IMR-90 (cell line): ENCODE measurements at regions not wholly inside any gene's neighbourhood (a gene's known extent, or its start where the extent isn't known, plus 50 kb on each side); places are given as distances from the start of the nearest gene placed in this dataset.

Source experiments
- ATAC-seq: fragments of 200-7000 bp; cut with Tn5 transposase; 2 replicates; pipeline ENCODE4 v1.9.1; 2020; ENCODE audit warnings: low read depth, mild to moderate bottlenecking, moderate library complexity
- BruUV-seq: library from RNA; stranded (reverse); fragments of 400-500 nt; replicated peaks from 2 replicates; lab custom pipeline; 2021; lab: Mats Ljungman, UMichigan
- CTCF ChIA-PET: fragments of 300-600 bp; formaldehyde crosslinking; extraction: SDS; loops from one replicate; lab custom pipeline; 2021; ENCODE audit warnings: antibody characterized with exemption; lab: Yijun Ruan, JAX
- POLR2A ChIA-PET: fragments of 300-600 bp; sonication (Branson Sonifier 250); formaldehyde crosslinking; loops from one replicate; lab custom pipeline; 2022; ENCODE audit warnings: antibody characterized with exemption; ENCODE audit not compliant: unreplicated experiment; lab: Charles Lee
- DNase-seq: peaks from one replicate; pipeline ENCODE4 v3.0.0; 2013
- H2AFZ ChIP-seq: replicated peaks from 2 replicates; pipeline ENCODE3; 2013; ENCODE audit warnings: low read length, mild to moderate bottlenecking; ENCODE audit not compliant: poor library complexity
- H2AK5ac ChIP-seq: 2 replicates; pipeline ENCODE4 v1.6.1; 2013; ENCODE audit warnings: low read depth, low read length, inconsistent platforms
- H2AK9ac ChIP-seq: replicated peaks from 2 replicates; pipeline ENCODE3; 2013; ENCODE audit warnings: mild to moderate bottlenecking, low read depth, low read length, moderate library complexity; ENCODE audit not compliant: poor library complexity
- H2BK120ac ChIP-seq: 2 replicates; pipeline ENCODE4 v1.6.1; 2013; ENCODE audit warnings: low read depth, low read length, inconsistent platforms
- H2BK15ac ChIP-seq: 3 replicates; pipeline ENCODE4 v1.6.1; 2013; ENCODE audit warnings: low read depth, low read length, inconsistent platforms
- H2BK20ac ChIP-seq: 2 replicates; pipeline ENCODE4 v1.6.1; 2013; ENCODE audit warnings: low read depth, mild to moderate bottlenecking, inconsistent platforms, low read length, moderate library complexity
- H2BK5ac ChIP-seq: 2 replicates; pipeline ENCODE4 v1.6.1; 2013; ENCODE audit warnings: mild to moderate bottlenecking, low read depth, low read length, inconsistent platforms; ENCODE audit not compliant: poor library complexity, severe bottlenecking
- H3K14ac ChIP-seq: replicated peaks from 2 replicates; pipeline ENCODE4 v1.6.1; 2013; ENCODE audit warnings: low read depth, low read length, inconsistent platforms
- H3K18ac ChIP-seq: 2 replicates; pipeline ENCODE4 v1.6.1; 2013; ENCODE audit warnings: low read depth, low read length, control low read depth
- H3K23ac ChIP-seq: 2 replicates; pipeline ENCODE4 v1.6.1; 2013; ENCODE audit warnings: low read depth, low read length, inconsistent platforms
- H3K27ac ChIP-seq: 2 replicates; pipeline ENCODE4 v1.5.1; 2013; ENCODE audit warnings: mild to moderate bottlenecking, control low read depth, low read length; ENCODE audit not compliant: insufficient read depth
- H3K27me3 ChIP-seq: 2 replicates; pipeline ENCODE4 v1.6.1; 2013; ENCODE audit warnings: low read length; ENCODE audit not compliant: control insufficient read depth, insufficient read depth
- H3K36me3 ChIP-seq: 2 replicates; pipeline ENCODE4 v1.6.1; 2013; ENCODE audit warnings: low read length, mixed read lengths; ENCODE audit not compliant: control insufficient read depth, insufficient read depth
- H3K4ac ChIP-seq: 2 replicates; pipeline ENCODE4 v1.6.1; 2013; ENCODE audit warnings: low read depth, low read length, inconsistent platforms
- H3K4me1 ChIP-seq: 2 replicates; pipeline ENCODE4 v1.6.1; 2013; ENCODE audit warnings: low read length, mixed read lengths; ENCODE audit not compliant: control insufficient read depth, insufficient read depth
- H3K4me2 ChIP-seq: 2 replicates; pipeline ENCODE4 v1.6.1; 2013; ENCODE audit warnings: low read depth, mild to moderate bottlenecking, control low read depth, low read length, moderate library complexity
- H3K4me3 ChIP-seq: 2 replicates; pipeline ENCODE4 v1.5.1; 2013; ENCODE audit warnings: low read depth, mild to moderate bottlenecking, control low read depth, low read length, moderate library complexity; ENCODE audit not compliant: insufficient read depth
- H3K56ac ChIP-seq: 2 replicates; pipeline ENCODE4 v1.6.1; 2013; ENCODE audit warnings: low read length, inconsistent platforms; ENCODE audit not compliant: insufficient read depth; ENCODE audit errors: extremely low read depth
- H3K79me1 ChIP-seq, 2 experiments: 2 replicates each; pipeline ENCODE4 v1.6.1; 2013; ENCODE audit warnings: low read length in 2 of 2, inconsistent platforms in 1 of 2, low read depth in 1 of 2
- H3K9ac ChIP-seq: 2 replicates; pipeline ENCODE4 v1.6.1; 2013; ENCODE audit warnings: low read depth, low read length, control low read depth
- H3K9me1 ChIP-seq: 2 replicates; pipeline ENCODE4 v1.6.1; 2013; ENCODE audit warnings: low read length, inconsistent platforms; ENCODE audit not compliant: insufficient read depth
- H3K9me3 ChIP-seq: 2 replicates; pipeline ENCODE4 v1.6.1; 2013; ENCODE audit warnings: low read length; ENCODE audit not compliant: control insufficient read depth, insufficient read depth
- H4K20me1 ChIP-seq: 2 replicates; pipeline ENCODE4 v1.6.1; 2013; ENCODE audit warnings: low read length, inconsistent platforms; ENCODE audit not compliant: insufficient read depth
- H4K5ac ChIP-seq: 2 replicates; pipeline ENCODE4 v1.6.1; 2013; ENCODE audit warnings: mild to moderate bottlenecking, low read depth, low read length, control low read depth
- H4K8ac ChIP-seq, 2 experiments: 2 replicates each; pipeline ENCODE4 v1.6.1; 2013; ENCODE audit warnings: low read depth in 2 of 2, low read length in 2 of 2, control low read depth in 1 of 2, inconsistent platforms in 1 of 2
- H4K91ac ChIP-seq: 2 replicates; pipeline ENCODE4 v1.6.1; 2013; ENCODE audit warnings: low read depth, low read length, inconsistent platforms; ENCODE audit not compliant: insufficient read depth
- BHLHE40 ChIP-seq: fragments of 150-350 bp; IDR thresholded peaks from 2 replicates; pipeline ENCODE4 v1.6.1; 2016; ENCODE audit warnings: mild to moderate bottlenecking, low read depth, low read length
- CEBPB ChIP-seq: IDR thresholded peaks from 2 replicates; pipeline ENCODE4 v1.6.1; 2012; ENCODE audit warnings: low read depth, low read length, improper control_type of control experiment
- CHD1 ChIP-seq: IDR thresholded peaks from 2 replicates; pipeline ENCODE4 v1.6.1; 2012; ENCODE audit warnings: low read depth, low read length, improper control_type of control experiment
- ELK1 ChIP-seq: fragments of 150-350 bp; IDR thresholded peaks from 2 replicates; pipeline ENCODE4 v1.6.1; 2016; ENCODE audit warnings: low read depth, mild to moderate bottlenecking, low read length, moderate library complexity, borderline replicate concordance
- FOS ChIP-seq: fragments of 150-350 bp; IDR thresholded peaks from 2 replicates; pipeline ENCODE4 v1.6.1; 2016; ENCODE audit warnings: low read depth, low read length
- MAFK ChIP-seq: IDR thresholded peaks from 2 replicates; pipeline ENCODE4 v1.6.1; 2012; ENCODE audit warnings: low read depth, low read length, improper control_type of control experiment
- MAZ ChIP-seq: IDR thresholded peaks from 2 replicates; pipeline ENCODE4 v1.6.1; 2012; ENCODE audit warnings: low read depth, mild to moderate bottlenecking, low read length, improper control_type of control experiment, moderate library complexity, borderline replicate concordance
- MXI1 ChIP-seq: IDR thresholded peaks from 2 replicates; pipeline ENCODE4 v1.6.1; 2012; ENCODE audit warnings: low read depth, mild to moderate bottlenecking, low read length, moderate library complexity, borderline replicate concordance
- NFE2L2 ChIP-seq: fragments of 150-350 bp; IDR thresholded peaks from 2 replicates; pipeline ENCODE4 v1.6.1; 2016; ENCODE audit warnings: low read depth, mild to moderate bottlenecking, low read length
- POLR2A ChIP-seq: IDR thresholded peaks from 2 replicates; pipeline ENCODE4 v1.6.1; 2012; ENCODE audit warnings: mild to moderate bottlenecking, low read depth, low read length
- RAD21 ChIP-seq: IDR thresholded peaks from 2 replicates; pipeline ENCODE4 v1.6.1; 2012; ENCODE audit warnings: low read length, improper control_type of control experiment
- RCOR1 ChIP-seq: IDR thresholded peaks from 2 replicates; pipeline ENCODE4 v1.6.1; 2012; ENCODE audit warnings: mild to moderate bottlenecking, low read length, improper control_type of control experiment; ENCODE audit not compliant: insufficient replicate concordance
- RFX5 ChIP-seq: IDR thresholded peaks from 2 replicates; pipeline ENCODE4 v1.8.0; 2012; ENCODE audit warnings: low read depth, mild to moderate bottlenecking, low read length, moderate library complexity
- SMC3 ChIP-seq: fragments of 150-350 bp; IDR thresholded peaks from 2 replicates; pipeline ENCODE4 v1.6.1; 2016; ENCODE audit warnings: low read depth, mild to moderate bottlenecking, antibody characterized with exemption, low read length, moderate library complexity
- dilution Hi-C: fragments of 300-500 bp; cut with HindIII; formaldehyde crosslinking; loops from one replicate; pipeline ENCODE4 v1.14.3; 2018; ENCODE audit warnings: low sequenced_read_pairs; ENCODE audit not compliant: unreplicated experiment
- in situ Hi-C: fragments of 300-500 bp; cut with MboI; formaldehyde crosslinking; loops from 3 replicates; pipeline ENCODE4 v1.14.3; 2019; ENCODE audit warnings: low sequenced_read_pairs, inconsistent platforms, mixed read lengths
- intact Hi-C: fragments of 100-400 bp; cut with micrococcal nuclease; formaldehyde crosslinking; loops from 2 replicates; pipeline ENCODE4 v1.10.0; 2022
- TF ChIP-seq, protein P1 (sequence below): conservative IDR thresholded peaks from 2 replicates; pipeline ENCODE4 v1.5.1; 2012; ENCODE audit warnings: mild to moderate bottlenecking, low read depth, low read length, improper control_type of control experiment
- TF ChIP-seq, protein P2 (sequence below): fragments of 150-350 bp; IDR thresholded peaks from 2 replicates; pipeline ENCODE4 v1.6.1; 2017; ENCODE audit warnings: mild to moderate bottlenecking, antibody characterized with exemption, low read length, low read depth

DNA sequence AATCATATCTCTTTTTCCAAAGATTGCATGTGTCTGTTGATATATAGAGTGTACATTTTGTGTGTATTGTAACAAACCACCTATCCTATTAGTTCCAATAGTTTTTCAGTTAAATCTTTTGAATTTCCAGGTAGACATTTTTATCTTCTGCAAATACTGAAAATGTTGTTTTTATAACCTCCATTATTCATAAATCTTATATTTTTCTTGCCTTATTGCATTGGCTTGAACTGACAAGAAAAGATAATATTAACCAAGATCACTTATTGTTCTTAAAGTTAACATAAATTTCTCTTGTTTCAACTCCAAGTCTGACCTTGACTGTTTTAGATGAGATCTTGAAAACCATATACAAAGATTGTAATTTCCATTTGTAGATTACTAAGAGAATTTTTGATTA is 251.6 kb downstream of the IRX2 start:
- no TSS peak for BruUV-seq
- dilution Hi-C loops = no loop called here

More for the DNA sequence above, 251.6 kb downstream of the IRX2 start:
- in situ Hi-C loops = no loop called here
- Histone ChIP-seq H2AK9ac (no peak overlapping the region), H3K4ac (no peak overlapping the region), H3K9ac (no peak overlapping the region), H3K4me1 (no peaks in the 10 kb centered on the region), H3K23ac (no peak overlapping the region), H3K4me3 (no peak overlapping the region), H3K36me3 (no peaks in the 10 kb centered on the region), H3K14ac (no peak overlapping the region), H3K9me3 (peaks cover 24% of the 10 kb centered on the region), H3K56ac (no peak overlapping the region), H4K5ac (no peak overlapping the region), H2BK5ac (no peak overlapping the region), H3K4me2 (no peak overlapping the region), H2BK20ac (no peak overlapping the region), H3K79me1 (no peaks in the 10 kb centered on the region), H2AK5ac (no peak overlapping the region), H4K91ac (no peak overlapping the region), H3K18ac (no peak overlapping the region), H2AFZ (no peak overlapping the region), H2BK15ac (no peak overlapping the region), H4K20me1 (no peaks in the 10 kb centered on the region), H3K27me3 (no peaks in the 10 kb centered on the region), H4K8ac (no peak overlapping the region), H3K9me1 (no peaks in the 10 kb centered on the region), H2BK120ac (no peak overlapping the region), H3K27ac (no peak overlapping the region)
- CTCF ChIA-PET = no interaction called here
- TF ChIP-seq RAD21 (no peak), POLR2A (no peak), ELK1 (no peak), MAZ (no peak), CHD1 (no peak), SMC3 (no peak), MAFK (no peak), RFX5 (no peak), NFE2L2 (no peak), FOS (no peak), BHLHE40 (no peak), RCOR1 (no peak), MXI1 (no peak), CEBPB (no peak)
- TF ChIP-seq, protein P1, sequence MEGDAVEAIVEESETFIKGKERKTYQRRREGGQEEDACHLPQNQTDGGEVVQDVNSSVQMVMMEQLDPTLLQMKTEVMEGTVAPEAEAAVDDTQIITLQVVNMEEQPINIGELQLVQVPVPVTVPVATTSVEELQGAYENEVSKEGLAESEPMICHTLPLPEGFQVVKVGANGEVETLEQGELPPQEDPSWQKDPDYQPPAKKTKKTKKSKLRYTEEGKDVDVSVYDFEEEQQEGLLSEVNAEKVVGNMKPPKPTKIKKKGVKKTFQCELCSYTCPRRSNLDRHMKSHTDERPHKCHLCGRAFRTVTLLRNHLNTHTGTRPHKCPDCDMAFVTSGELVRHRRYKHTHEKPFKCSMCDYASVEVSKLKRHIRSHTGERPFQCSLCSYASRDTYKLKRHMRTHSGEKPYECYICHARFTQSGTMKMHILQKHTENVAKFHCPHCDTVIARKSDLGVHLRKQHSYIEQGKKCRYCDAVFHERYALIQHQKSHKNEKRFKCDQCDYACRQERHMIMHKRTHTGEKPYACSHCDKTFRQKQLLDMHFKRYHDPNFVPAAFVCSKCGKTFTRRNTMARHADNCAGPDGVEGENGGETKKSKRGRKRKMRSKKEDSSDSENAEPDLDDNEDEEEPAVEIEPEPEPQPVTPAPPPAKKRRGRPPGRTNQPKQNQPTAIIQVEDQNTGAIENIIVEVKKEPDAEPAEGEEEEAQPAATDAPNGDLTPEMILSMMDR = no peak
- TF ChIP-seq, protein P2, sequence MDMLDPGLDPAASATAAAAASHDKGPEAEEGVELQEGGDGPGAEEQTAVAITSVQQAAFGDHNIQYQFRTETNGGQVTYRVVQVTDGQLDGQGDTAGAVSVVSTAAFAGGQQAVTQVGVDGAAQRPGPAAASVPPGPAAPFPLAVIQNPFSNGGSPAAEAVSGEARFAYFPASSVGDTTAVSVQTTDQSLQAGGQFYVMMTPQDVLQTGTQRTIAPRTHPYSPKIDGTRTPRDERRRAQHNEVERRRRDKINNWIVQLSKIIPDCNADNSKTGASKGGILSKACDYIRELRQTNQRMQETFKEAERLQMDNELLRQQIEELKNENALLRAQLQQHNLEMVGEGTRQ = no peak
- no peak for DNase-seq
- ATAC-seq = no peak
- intact Hi-C loops = no loop called here
- POLR2A ChIA-PET = no interaction called here
